ENCODE measurements at regions not wholly inside any gene's neighbourhood (a gene's known extent, or its start where the extent isn't known, plus 50 kb on each side); places are given as distances from the start of the nearest gene placed in this dataset.

DNA sequence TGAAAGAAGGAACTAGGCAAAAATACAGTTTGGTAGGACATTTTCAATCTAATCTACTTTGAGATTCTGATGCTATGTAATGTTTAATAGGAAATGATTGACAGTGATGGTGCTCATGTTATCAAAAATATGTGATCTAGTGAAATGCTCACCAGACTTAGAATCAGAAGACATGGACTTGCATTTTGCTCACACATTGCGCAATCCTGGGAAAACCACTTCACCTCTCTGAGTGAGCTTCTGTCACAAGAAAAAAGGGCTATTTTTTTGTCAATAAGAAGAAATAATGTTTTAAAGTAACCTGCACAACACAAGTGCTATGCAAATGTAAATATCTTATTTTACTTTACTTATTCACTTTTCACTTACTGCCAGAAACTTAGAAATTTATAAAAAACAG lies 380.9 kb upstream of the HTR2A start:
- Mint-ChIP-seq H3K36me3 (no peaks in the 10 kb centered on the region), H3K4me1 (no peaks in the 10 kb centered on the region), H3K9me3 (peaks cover 0 to 3% (median 0%) of the 10 kb centered on the region in 7 donors), H3K4me3 (no peak overlapping the region), H3K27me3 (ENCODE audit: low read depth in 3 of 3) (peaks cover 0 to 1% (median 0%) of the 10 kb centered on the region in 3 donors), H3K27ac (no peak overlapping the region)
- H3K79me2 ChIP-seq (ENCODE audit: insufficient read depth, low read length): no peaks in the 10 kb centered on the region
- H3K9me3 ChIP-seq (replicated peaks in 1 of 2; ENCODE audit: control insufficient read depth in 1 of 2, insufficient read depth in 1 of 2, low read length in 2 of 2): no peaks in the 10 kb centered on the region
- no peak for TF ChIP-seq CTCF (IDR thresholded peaks at IDR 0.05)
- no peak overlapping the region for H3K27ac ChIP-seq (ENCODE audit: low read depth in 1 of 2, low read length in 2 of 2)
- WGBS (ENCODE audit: insufficient coverage): 100% methylated on average over 1 of the region's 1 CpG
- no peak overlapping the region for H3K4me2 ChIP-seq (replicated peaks; ENCODE audit: extremely low read depth, low read length, poor library complexity, severe bottlenecking)
- no peak overlapping the region for H2AFZ ChIP-seq (ENCODE audit: insufficient read depth, low read depth, low read length, poor library complexity, severe bottlenecking)
- H3K9ac ChIP-seq (ENCODE audit: insufficient read depth, low read length, poor library complexity, severe bottlenecking): no peak overlapping the region
- H3K36me3 ChIP-seq (replicated peaks in 1 of 2; ENCODE audit: control insufficient read depth in 1 of 2, insufficient read depth in 2 of 2, low read length in 2 of 2): no peaks in the 10 kb centered on the region
- no peaks in the 10 kb centered on the region for H4K20me1 ChIP-seq (ENCODE audit: insufficient read depth, low read length)
- H3K4me1 ChIP-seq (ENCODE audit: control insufficient read depth in 1 of 2, insufficient read depth in 2 of 2, low read length in 2 of 2): no peaks in the 10 kb centered on the region
- H3K4me3 ChIP-seq (replicated peaks in 1 of 3; ENCODE audit: low read depth in 2 of 3, low read length in 3 of 3): no peak overlapping the region
- DNase-seq: peak in 1 of 3 donors; percentile 9
- no peaks in the 10 kb centered on the region for H3K27me3 ChIP-seq (ENCODE audit: control insufficient read depth in 2 of 2, insufficient read depth in 2 of 2, low read length in 2 of 2)
- intact Hi-C loops (cut with micrococcal nuclease): no loop called here

- Histone ChIP-seq H3K36me3 (replicated peaks in 1 of 2; ENCODE audit: control insufficient read depth in 1 of 2, insufficient read depth in 2 of 2, low read length in 2 of 2) (no peaks in the 10 kb centered on the region), H3K27ac (ENCODE audit: low read depth in 1 of 2, low read length in 2 of 2) (no peak overlapping the region), H3K79me2 (ENCODE audit: insufficient read depth, low read length) (no peaks in the 10 kb centered on the region), H2AFZ (ENCODE audit: insufficient read depth, low read depth, low read length, poor library complexity, severe bottlenecking) (no peak overlapping the region), H3K9ac (ENCODE audit: insufficient read depth, low read length, poor library complexity, severe bottlenecking) (no peak overlapping the region), H4K20me1 (ENCODE audit: insufficient read depth, low read length) (no peaks in the 10 kb centered on the region), H3K4me3 (replicated peaks in 1 of 3; ENCODE audit: low read depth in 2 of 3, low read length in 3 of 3) (no peak overlapping the region), H3K9me3 (replicated peaks in 1 of 2; ENCODE audit: control insufficient read depth in 1 of 2, insufficient read depth in 1 of 2, low read length in 2 of 2) (peaks cover 0 to 3% of the 10 kb centered on the region in 2 donors), H3K27me3 (ENCODE audit: control insufficient read depth in 2 of 2, insufficient read depth in 2 of 2, low read length in 2 of 2) (no peaks in the 10 kb centered on the region), H3K4me1 (ENCODE audit: control insufficient read depth in 1 of 2, insufficient read depth in 2 of 2, low read length in 2 of 2) (no peaks in the 10 kb centered on the region), H3K4me2 (replicated peaks; ENCODE audit: extremely low read depth, low read length, poor library complexity, severe bottlenecking) (no peak overlapping the region)
- H3K4me1 Mint-ChIP-seq: no peaks in the 10 kb centered on the region
- TF ChIP-seq CTCF (IDR thresholded peaks at IDR 0.05): no peak
- no peak for DNase-seq
- H3K27me3 Mint-ChIP-seq (ENCODE audit: low read depth in 3 of 3): peaks cover 0 to 3% (median 2%) of the 10 kb centered on the region in 3 donors
- H3K4me3 Mint-ChIP-seq: no peak overlapping the region
- H3K27ac Mint-ChIP-seq: no peak overlapping the region
- no CpG with 5 or more reads among the region's 2 CpGs for WGBS (ENCODE audit: insufficient coverage)
- intact Hi-C loops (cut with micrococcal nuclease): no loop called here
- peaks cover 4 to 14% (median 5%) of the 10 kb centered on the region in 7 donors for H3K9me3 Mint-ChIP-seq
- H3K36me3 Mint-ChIP-seq: no peaks in the 10 kb centered on the region
Measured at GRCh38 chr13:47268270-47268669, 371.4 kb upstream of the HTR2A start.
